H9 (cell line): ENCODE measurements at regions not wholly inside any gene's neighbourhood (a gene's known extent, or its start where the extent isn't known, plus 50 kb on each side); places are given as distances from the start of the nearest gene placed in this dataset.

Experiments used
- DNase-seq: peaks from one replicate; pipeline ENCODE4 v3.0.0-alpha.2; 2017
- H2AFZ ChIP-seq: one replicate; pipeline ENCODE4 v1.6.1; 2013; ENCODE audit warnings: mild to moderate bottlenecking, low read length, control low read depth, moderate library complexity
- H2AK5ac ChIP-seq: 2 replicates; pipeline ENCODE4 v1.6.1; 2013; ENCODE audit warnings: low read length, control low read depth, mixed read lengths; ENCODE audit not compliant: insufficient read length
- H2BK120ac ChIP-seq: one replicate; pipeline ENCODE4 v1.6.1; 2013; ENCODE audit warnings: low read depth, mild to moderate bottlenecking, low read length, control low read depth, inconsistent platforms; ENCODE audit not compliant: poor library complexity, severe bottlenecking
- H2BK12ac ChIP-seq: 2 replicates; pipeline ENCODE4 v1.6.1; 2013; ENCODE audit warnings: low read length, control low read depth, mixed read lengths, low read depth; ENCODE audit not compliant: insufficient read length
- H2BK15ac ChIP-seq: 2 replicates; pipeline ENCODE4 v1.6.1; 2013; ENCODE audit warnings: low read depth, low read length, control low read depth
- H2BK20ac ChIP-seq: one replicate; pipeline ENCODE4 v1.6.1; 2013; ENCODE audit warnings: low read depth, mild to moderate bottlenecking, low read length, control low read depth, inconsistent platforms; ENCODE audit not compliant: poor library complexity, severe bottlenecking
- H2BK5ac ChIP-seq: 2 replicates; pipeline ENCODE4 v1.6.1; 2013; ENCODE audit warnings: low read length, control low read depth, mixed read lengths; ENCODE audit not compliant: insufficient read length
- H3K14ac ChIP-seq: 2 replicates; pipeline ENCODE4 v1.6.1; 2013; ENCODE audit warnings: low read length, control low read depth; ENCODE audit not compliant: insufficient read depth
- H3K18ac ChIP-seq: 2 replicates; pipeline ENCODE4 v1.6.1; 2013; ENCODE audit warnings: low read depth, mild to moderate bottlenecking, mixed read lengths, low read length, control low read depth; ENCODE audit not compliant: insufficient read length
- H3K23ac ChIP-seq: 2 replicates; pipeline ENCODE4 v1.6.1; 2013; ENCODE audit warnings: low read length, control low read depth, mixed read lengths, low read depth; ENCODE audit not compliant: insufficient read length
- H3K23me2 ChIP-seq: 2 replicates; pipeline ENCODE4 v1.6.1; 2013; ENCODE audit warnings: low read depth, mild to moderate bottlenecking, mixed read lengths, low read length, control low read depth; ENCODE audit not compliant: insufficient read length, poor library complexity, severe bottlenecking
- H3K27ac ChIP-seq: 2 replicates; pipeline ENCODE4 v1.5.1; 2013; ENCODE audit warnings: low read length, control low read depth, mixed read lengths, low read depth; ENCODE audit not compliant: insufficient read length
- H3K27me3 ChIP-seq: 2 replicates; pipeline ENCODE4 v1.6.1; 2013; ENCODE audit warnings: low read length, control low read depth, inconsistent platforms; ENCODE audit not compliant: insufficient read depth
- H3K4ac ChIP-seq: 2 replicates; pipeline ENCODE4 v1.6.1; 2013; ENCODE audit warnings: low read depth, mild to moderate bottlenecking, control low read depth, inconsistent platforms, low read length, moderate library complexity
- H3K4me1 ChIP-seq: 2 replicates; pipeline ENCODE4 v1.6.1; 2013; ENCODE audit warnings: low read length, control low read depth, inconsistent platforms; ENCODE audit not compliant: insufficient read depth
- H3K4me2 ChIP-seq: 2 replicates; pipeline ENCODE4 v1.6.1; 2013; ENCODE audit warnings: low read length, control low read depth, mixed read lengths; ENCODE audit not compliant: insufficient read length, insufficient read depth
- H3K56ac ChIP-seq: 2 replicates; pipeline ENCODE4 v1.6.1; 2013; ENCODE audit warnings: low read depth, mild to moderate bottlenecking, mixed read lengths, low read length, control low read depth; ENCODE audit not compliant: insufficient read length
- H3K79me1 ChIP-seq: 2 replicates; pipeline ENCODE4 v1.6.1; 2013; ENCODE audit warnings: low read depth, mild to moderate bottlenecking, moderate library complexity, low read length, control low read depth, inconsistent platforms; ENCODE audit not compliant: insufficient read depth, poor library complexity, severe bottlenecking
- H3K79me2 ChIP-seq: 2 replicates; pipeline ENCODE4 v1.6.1; 2013; ENCODE audit warnings: low read length, control low read depth, inconsistent platforms; ENCODE audit not compliant: insufficient read depth
- H3K9ac ChIP-seq: 2 replicates; pipeline ENCODE4 v1.6.1; 2013; ENCODE audit warnings: low read length, control low read depth, mixed read lengths; ENCODE audit not compliant: insufficient read length; ENCODE audit errors: extremely low read depth
- H3K9me3 ChIP-seq: one replicate; pipeline ENCODE4 v1.6.1; 2013; ENCODE audit warnings: low read depth, low read length, inconsistent platforms; ENCODE audit not compliant: control insufficient read depth
- H3T11ph ChIP-seq: one replicate; pipeline ENCODE4 v1.6.1; 2013; ENCODE audit warnings: mild to moderate bottlenecking, low read length, control low read depth, inconsistent platforms
- H4K20me1 ChIP-seq: one replicate; pipeline ENCODE4 v1.6.1; 2013; ENCODE audit not compliant: control insufficient read depth, insufficient read length, insufficient read depth
- H4K5ac ChIP-seq: 2 replicates; pipeline ENCODE4 v1.6.1; 2013; ENCODE audit warnings: low read depth, mild to moderate bottlenecking, mixed read lengths, low read length, control low read depth; ENCODE audit not compliant: insufficient read length
- H4K8ac ChIP-seq: replicated peaks from 2 replicates; pipeline ENCODE4 v1.6.1; 2013; ENCODE audit warnings: low read length, control low read depth, mixed read lengths, low read depth; ENCODE audit not compliant: insufficient read length
- H4K91ac ChIP-seq: 2 replicates; pipeline ENCODE4 v1.6.1; 2013; ENCODE audit warnings: low read depth, mild to moderate bottlenecking, moderate library complexity, mixed read lengths, low read length, control low read depth; ENCODE audit not compliant: insufficient read length
- H3K27ac Mint-ChIP-seq, 3 experiments: 2 replicates in 2 of 3; 3 replicates in 1 of 3; pipeline ENCODE4 v1.8.0; 2020 to 2021; ENCODE audit warnings: mixed read lengths in 3 of 3, mild to moderate bottlenecking in 1 of 3, moderate library complexity in 1 of 3
- H3K27me3 Mint-ChIP-seq: 2 replicates; pipeline ENCODE4 v1.8.0; 2021; ENCODE audit warnings: low read depth, mild to moderate bottlenecking, moderate library complexity, mixed read lengths
- H3K36me3 Mint-ChIP-seq, 3 experiments: 2 replicates in 2 of 3; 3 replicates in 1 of 3; pipeline ENCODE4 v1.8.0; 2020 to 2021; ENCODE audit warnings: low read depth in 3 of 3, mixed read lengths in 3 of 3; ENCODE audit not compliant: insufficient read depth in 1 of 3
- H3K4me1 Mint-ChIP-seq, 2 experiments: 2 replicates each; pipeline ENCODE4 v1.8.0; 2020; ENCODE audit warnings: mixed read lengths in 2 of 2
- H3K4me3 Mint-ChIP-seq, 2 experiments: 2 replicates in 1 of 2; 3 replicates in 1 of 2; pipeline ENCODE4 v1.8.0; 2020 to 2021; ENCODE audit warnings: mild to moderate bottlenecking in 2 of 2, mixed read lengths in 2 of 2, moderate library complexity in 1 of 2
- H3K9me3 Mint-ChIP-seq, 2 experiments: 2 replicates in 1 of 2; 3 replicates in 1 of 2; pipeline ENCODE4 v1.8.0; 2020; ENCODE audit warnings: mild to moderate bottlenecking in 2 of 2, mixed read lengths in 2 of 2, moderate library complexity in 1 of 2
- CTCF ChIP-seq: fragments of 200-600 bp; sonication (generic); conservative IDR thresholded peaks from 3 replicates; pipeline ENCODE4 v1.8.0; 2021; ENCODE audit warnings: antibody characterized with exemption, mild to moderate bottlenecking
- WGBS: extraction: QIAGEN DNeasy Blood & Tissue Kit; methylation state at CpG from one replicate; pipeline ENCODE4 v1.1.7; 2013; ENCODE audit warnings: missing lambda C conversion rate, low lambda C conversion rate, mixed read lengths; ENCODE audit not compliant: insufficient read length; ENCODE audit errors: extremely low coverage; 5-methylcytosine and 5-hydroxymethylcytosine counted together

GRCh38 chr20:51185277-51185676 is 162.4 kb upstream of the KCNG1 start:
- Histone ChIP-seq H3K23me2 (no peaks in the 10 kb centered on the region), H2BK20ac (no peak overlapping the region), H4K20me1 (no peaks in the 10 kb centered on the region), H3K4me1 (0 out of 2 replicates have a peak, but pooled peaks cover 3% of the 10 kb centered on the region), H3K79me2 (no peaks in the 10 kb centered on the region), H3K18ac (no peak overlapping the region), H2BK120ac (no peak overlapping the region), H3K27me3 (no peaks in the 10 kb centered on the region), H3T11ph (no peak overlapping the region), H3K14ac (no peak overlapping the region), H3K9me3 (no peaks in the 10 kb centered on the region), H2BK12ac (no peak overlapping the region), H2BK5ac (no peak overlapping the region), H4K91ac (no peak overlapping the region), H3K56ac (no peak overlapping the region), H3K79me1 (no peaks in the 10 kb centered on the region), H2AFZ (no peak overlapping the region), H3K23ac (no peak overlapping the region), H3K9ac (no peak overlapping the region), H3K4ac (no peak overlapping the region), H3K4me2 (no peak overlapping the region), H2BK15ac (no peak overlapping the region), H4K5ac (no peak overlapping the region), H3K27ac (no peak overlapping the region), H4K8ac (no peak overlapping the region), H2AK5ac (no peak overlapping the region)
- peaks cover under 1% of the 10 kb centered on the region; the same call in 1 of the 2 replicates for H3K27me3 Mint-ChIP-seq
- H3K36me3 Mint-ChIP-seq, result no peaks in the 10 kb centered on the region
- H3K4me3 Mint-ChIP-seq, result no peak overlapping the region
- H3K9me3 Mint-ChIP-seq, result no peaks in the 10 kb centered on the region; a peak in 1 of 5 replicates
- DNase-seq, result no peak
- TF ChIP-seq CTCF, result no peak
- H3K4me1 Mint-ChIP-seq, result peaks cover 6 to 15% of the 10 kb centered on the region in 2 experiments; a peak in 3 of 4 replicates
- no peak overlapping the region for H3K27ac Mint-ChIP-seq
- no CpG with 5 or more reads among the region's 3 CpGs for WGBS
